ENCODE measurements at regions not wholly inside any gene's neighbourhood (a gene's known extent, or its start where the extent isn't known, plus 50 kb on each side); places are given as distances from the start of the nearest gene placed in this dataset.

DNA sequence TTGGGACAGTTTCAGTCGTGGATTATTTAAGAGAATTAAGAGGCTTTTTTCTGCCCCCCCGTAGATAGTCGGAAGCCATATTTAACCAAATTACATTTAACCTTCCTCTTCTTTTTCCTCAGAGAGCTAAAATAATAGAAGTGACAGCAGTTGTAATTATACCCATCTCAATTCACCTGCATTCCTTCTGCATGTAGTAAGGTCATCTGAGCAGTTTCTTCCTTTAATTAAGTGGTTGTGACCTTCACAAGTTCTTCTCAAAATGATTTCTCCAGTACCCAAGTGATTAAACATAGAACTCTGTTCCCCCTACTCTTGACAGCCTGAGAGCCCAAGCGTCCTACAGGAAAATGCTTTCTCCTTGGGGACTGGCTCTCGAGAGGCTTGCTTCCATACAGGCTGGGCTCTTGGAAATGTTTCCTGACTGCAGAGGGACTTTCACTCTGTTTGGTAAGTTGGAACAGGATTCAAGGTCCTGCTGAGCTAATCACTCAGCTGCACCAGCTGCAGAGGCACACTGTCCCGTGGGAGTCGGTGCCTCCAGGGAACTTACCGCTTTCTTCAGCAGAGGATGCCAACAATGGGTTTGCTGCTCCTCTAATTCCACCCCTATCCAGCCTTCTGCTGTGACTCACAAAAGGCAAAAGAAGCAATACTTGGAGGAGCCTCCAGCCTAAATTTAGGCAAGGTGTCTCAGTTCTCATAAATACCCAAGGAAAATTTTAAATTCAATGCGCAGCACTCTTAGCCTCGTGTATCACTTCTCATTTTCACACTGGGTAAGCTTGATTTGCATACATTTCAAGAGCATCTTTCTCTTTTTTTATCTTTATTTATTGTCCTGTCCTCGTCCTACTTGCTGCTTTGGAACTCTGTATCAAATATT lies 414.9 kb downstream of the KIF16B start:
- Histone ChIP-seq H3K9ac (peak overlapping the region; percentile 59), H3K27ac (peak overlapping the region; percentile 83), H3K36me3 (no peaks in the 10 kb centered on the region), H3K4me3 (no peak overlapping the region; the same call in 1 of the 2 replicates), H4K20me1 (no peaks in the 10 kb centered on the region), H3K9me3 (peaks cover 22% of the 10 kb centered on the region), H3K4me1 (peaks cover 40% of the 10 kb centered on the region), H3K4me2 (peak overlapping the region; percentile 84), H3K27me3 (no peaks in the 10 kb centered on the region)
- TF ChIP-seq Cebpa-rat (IDR thresholded peaks at IDR 0.05) = no peak

DNA sequence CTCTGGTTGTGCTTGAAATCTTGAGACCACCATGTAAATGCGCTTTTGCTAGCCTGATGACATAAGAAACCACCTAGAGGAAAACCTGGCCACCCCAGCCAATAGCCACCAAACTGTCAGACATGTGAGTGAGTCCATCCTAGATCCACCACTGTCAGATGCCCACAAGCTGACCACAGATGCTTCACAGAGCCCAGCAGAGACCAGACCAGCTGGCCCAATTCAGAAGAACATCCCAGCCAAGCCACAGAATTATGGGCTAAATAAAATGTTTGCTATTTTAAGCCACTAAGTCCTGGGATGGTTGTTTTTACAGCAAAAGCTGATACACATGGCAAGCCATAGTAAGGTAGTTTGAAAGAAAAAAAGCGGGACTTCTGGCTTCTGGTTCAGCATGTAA lies 425.3 kb downstream of the KIF16B start:
- H3K36me3 ChIP-seq = no peaks in the 10 kb centered on the region
- H3K4me3 ChIP-seq = no peak overlapping the region
- H3K4me1 ChIP-seq = peaks cover 14% of the 10 kb centered on the region
- TF ChIP-seq Cebpa-rat (IDR thresholded peaks at IDR 0.05) = no peak
- no peak overlapping the region for H3K27ac ChIP-seq
- peaks cover 33% of the 10 kb centered on the region for H3K9me3 ChIP-seq
- no peaks in the 10 kb centered on the region for H4K20me1 ChIP-seq
- no peak overlapping the region for H3K4me2 ChIP-seq
- H3K9ac ChIP-seq = no peak overlapping the region
- H3K27me3 ChIP-seq = no peaks in the 10 kb centered on the region

- no peaks in the 10 kb centered on the region for H3K27me3 ChIP-seq
- no peak overlapping the region for H3K9ac ChIP-seq
- no peak overlapping the region for H3K27ac ChIP-seq
- H4K20me1 ChIP-seq = no peaks in the 10 kb centered on the region
- H3K4me3 ChIP-seq = no peak overlapping the region
- H3K9me3 ChIP-seq = peaks cover 29% of the 10 kb centered on the region
- H3K4me2 ChIP-seq = peak overlapping the region; percentile 49
- no peak for TF ChIP-seq Cebpa-rat (IDR thresholded peaks at IDR 0.05)
- H3K4me1 ChIP-seq = peaks cover 14% of the 10 kb centered on the region
- H3K36me3 ChIP-seq = no peaks in the 10 kb centered on the region
These were observed 426.0 kb downstream of the KIF16B start for GRCh38 chr20:16147216-16147615.

GRCh38 chr20:16145919-16146318 lies 427.3 kb downstream of the KIF16B start:
- Histone ChIP-seq H3K27ac (no peak overlapping the region), H3K9ac (no peak overlapping the region), H3K36me3 (no peaks in the 10 kb centered on the region), H3K4me1 (peaks cover 14% of the 10 kb centered on the region), H3K27me3 (no peaks in the 10 kb centered on the region), H4K20me1 (no peaks in the 10 kb centered on the region), H3K4me2 (no peak overlapping the region), H3K4me3 (no peak overlapping the region), H3K9me3 (peaks cover 28% of the 10 kb centered on the region)
- no peak; the same call in 1 of the 2 replicates for TF ChIP-seq Cebpa-rat (IDR thresholded peaks at IDR 0.05)

DNA sequence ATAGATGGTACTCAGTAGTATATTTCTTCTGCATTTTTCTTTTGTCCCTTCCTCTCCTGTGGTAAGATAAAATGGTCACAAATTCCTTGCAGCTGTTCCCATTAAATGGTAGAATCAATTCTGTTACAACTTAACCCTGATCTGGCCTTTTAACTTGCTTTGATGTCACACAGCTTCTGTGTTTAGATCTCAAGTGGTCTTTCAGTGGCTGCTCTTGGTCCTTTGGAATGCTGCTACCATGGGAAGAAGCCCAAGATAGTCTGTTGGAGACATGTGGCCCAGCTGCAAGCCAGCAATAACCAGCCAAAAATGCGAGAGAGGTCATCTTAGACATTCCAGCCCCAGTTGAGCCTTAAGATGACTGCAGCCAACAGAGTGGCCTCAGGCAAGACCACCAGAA lies 429.7 kb downstream of the KIF16B start:
- H3K4me3 ChIP-seq = no peak overlapping the region
- TF ChIP-seq Cebpa-rat (IDR thresholded peaks at IDR 0.05) = no peak

DNA sequence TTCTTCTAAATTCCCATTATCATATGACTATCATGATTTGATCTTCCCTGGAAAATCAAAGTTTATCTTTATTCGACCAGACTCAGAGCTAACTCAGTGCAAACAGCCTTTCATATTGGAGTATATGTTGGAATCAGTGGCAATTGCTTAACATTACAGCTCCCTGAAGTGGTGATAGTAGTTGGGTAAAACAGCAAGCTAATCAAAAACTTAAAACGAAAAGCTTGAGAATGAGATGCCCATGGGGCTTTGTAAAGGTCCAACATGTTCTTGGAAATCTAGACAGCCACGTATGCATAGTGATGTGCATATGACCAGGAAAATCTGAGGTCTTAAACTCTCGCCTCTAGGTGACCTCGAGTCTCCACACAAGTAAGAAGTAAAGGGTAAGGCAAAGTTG lies 437.6 kb downstream of the KIF16B start:
- H3K9ac ChIP-seq = no peak overlapping the region
- no peaks in the 10 kb centered on the region for H3K4me1 ChIP-seq
- H4K20me1 ChIP-seq = no peaks in the 10 kb centered on the region
- no peaks in the 10 kb centered on the region for H3K27me3 ChIP-seq
- TF ChIP-seq Cebpa-rat (IDR thresholded peaks at IDR 0.05) = no peak
- H3K9me3 ChIP-seq = peaks cover 50% of the 10 kb centered on the region
- no peaks in the 10 kb centered on the region for H3K36me3 ChIP-seq
- H3K4me3 ChIP-seq = no peak overlapping the region
- no peak overlapping the region for H3K27ac ChIP-seq
- H3K4me2 ChIP-seq = no peak overlapping the region

More for the DNA sequence above, 429.7 kb downstream of the KIF16B start:
- H3K27me3 ChIP-seq = no peaks in the 10 kb centered on the region
- H4K20me1 ChIP-seq = no peaks in the 10 kb centered on the region
- peaks cover 30% of the 10 kb centered on the region for H3K9me3 ChIP-seq
- no peak overlapping the region for H3K27ac ChIP-seq
- H3K36me3 ChIP-seq = no peaks in the 10 kb centered on the region
- H3K9ac ChIP-seq = no peak overlapping the region
- peak overlapping the region; percentile 3; the same call in 1 of the 2 replicates for H3K4me2 ChIP-seq
- H3K4me1 ChIP-seq = peaks cover 14% of the 10 kb centered on the region

DNA sequence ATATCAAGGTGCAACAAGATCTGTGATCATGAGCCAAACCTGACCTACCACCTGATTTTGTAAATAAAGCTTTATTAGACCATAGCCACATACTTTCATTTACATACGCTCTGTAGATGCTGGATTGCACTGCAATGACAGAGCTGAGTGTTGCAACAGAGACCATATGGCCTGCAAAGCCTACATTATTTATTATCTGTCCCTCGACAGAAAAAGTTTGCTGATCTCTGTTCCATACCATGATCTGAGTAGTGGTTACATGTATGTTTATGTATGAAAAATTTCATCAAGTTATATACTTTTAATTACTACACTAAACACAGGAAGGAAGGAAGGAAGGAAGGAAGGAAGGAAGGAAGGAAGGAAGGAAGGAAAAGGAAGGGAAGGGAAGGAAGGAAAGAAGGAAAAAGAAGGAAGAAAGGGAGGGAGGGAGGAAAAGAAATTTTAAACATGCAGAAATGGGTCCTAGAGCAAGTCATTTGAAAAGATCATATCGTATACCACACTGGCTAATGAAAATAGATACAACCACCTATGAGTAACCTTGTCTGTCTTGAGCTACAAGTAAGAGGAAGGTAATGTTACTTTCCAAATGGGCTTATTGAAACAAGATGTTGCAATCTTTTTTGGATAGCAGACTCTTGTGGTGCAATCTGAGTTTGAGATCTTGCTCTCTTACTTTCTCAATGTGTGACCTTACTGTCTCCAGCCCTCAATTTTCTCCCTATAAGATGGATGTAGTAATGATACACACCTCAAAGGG lies 441.0 kb downstream of the KIF16B start:
- no peak overlapping the region for H3K9ac ChIP-seq
- peaks cover 60% of the 10 kb centered on the region for H3K9me3 ChIP-seq
- H3K27ac ChIP-seq = no peak overlapping the region
- H3K36me3 ChIP-seq = no peaks in the 10 kb centered on the region
- no peak overlapping the region for H3K4me3 ChIP-seq
- H4K20me1 ChIP-seq = no peaks in the 10 kb centered on the region
- no peak overlapping the region for H3K4me2 ChIP-seq
- no peak; the same call in 1 of the 2 replicates for TF ChIP-seq Cebpa-rat (IDR thresholded peaks at IDR 0.05)
- H3K4me1 ChIP-seq = no peaks in the 10 kb centered on the region
- H3K27me3 ChIP-seq = no peaks in the 10 kb centered on the region

DNA sequence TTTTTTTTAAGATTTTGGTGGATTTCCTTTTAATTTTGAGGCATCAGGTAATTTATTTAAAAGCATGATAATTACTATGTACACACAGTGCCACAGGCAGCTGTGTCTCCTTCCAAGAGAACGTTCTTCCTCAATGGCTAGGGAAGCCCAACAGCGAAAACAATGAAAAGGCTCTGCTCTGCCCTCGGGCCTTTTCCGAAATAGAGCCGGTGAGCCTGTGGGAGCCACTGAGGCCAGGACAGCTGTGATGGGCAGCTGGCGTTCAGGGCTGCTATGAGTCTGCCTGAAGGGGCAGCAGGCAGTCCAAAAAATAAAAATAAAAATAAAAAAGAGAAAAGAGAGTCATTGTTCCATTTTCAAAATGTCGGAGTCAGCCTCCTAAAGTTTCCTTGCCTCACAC lies 443.8 kb downstream of the KIF16B start:
- Histone ChIP-seq H3K9ac (no peak overlapping the region), H3K4me2 (no peak overlapping the region), H3K36me3 (no peaks in the 10 kb centered on the region), H3K9me3 (peaks cover 43% of the 10 kb centered on the region), H3K4me1 (peaks cover 6% of the 10 kb centered on the region; the same call in 1 of the 2 replicates), H4K20me1 (no peaks in the 10 kb centered on the region), H3K4me3 (no peak overlapping the region), H3K27me3 (no peaks in the 10 kb centered on the region), H3K27ac (no peak overlapping the region)
- TF ChIP-seq Cebpa-rat (IDR thresholded peaks at IDR 0.05) = no peak

DNA sequence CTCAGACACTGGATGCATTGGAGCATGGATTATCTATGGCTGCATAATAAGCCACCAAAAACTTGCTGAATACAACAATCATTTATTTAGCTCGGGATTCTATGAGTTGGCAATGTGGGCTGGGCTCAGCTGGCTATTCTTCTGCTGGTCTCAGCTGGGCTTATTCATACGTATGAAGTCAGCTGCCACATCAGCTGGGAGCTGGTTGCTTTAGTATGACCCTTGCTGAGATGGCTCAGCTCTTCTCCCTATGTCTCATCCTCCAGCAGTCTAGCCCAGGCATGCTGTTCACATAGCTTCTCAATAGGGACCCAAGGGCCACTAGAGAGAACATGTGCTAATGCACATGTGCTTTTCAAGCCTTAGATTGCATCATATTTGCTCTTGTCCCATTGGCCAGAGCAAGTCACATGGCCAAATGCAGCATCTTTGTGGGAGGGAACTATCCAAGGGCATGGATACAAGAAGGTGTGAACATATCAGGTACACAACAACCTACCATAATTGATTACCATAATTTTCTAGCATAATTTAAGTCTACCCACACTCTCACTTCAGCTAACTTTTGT lies 444.6 kb downstream of the KIF16B start:
- H3K27ac ChIP-seq = no peak overlapping the region
- H3K9me3 ChIP-seq = peaks cover 43% of the 10 kb centered on the region
- no peaks in the 10 kb centered on the region for H3K27me3 ChIP-seq
- no peaks in the 10 kb centered on the region for H4K20me1 ChIP-seq
- peaks cover 6% of the 10 kb centered on the region; the same call in 1 of the 2 replicates for H3K4me1 ChIP-seq
- no peaks in the 10 kb centered on the region for H3K36me3 ChIP-seq
- 0 out of 2 replicates have a peak, but pooled peaks have one; percentile 23 for TF ChIP-seq Cebpa-rat (IDR thresholded peaks at IDR 0.05)
- no peak overlapping the region for H3K9ac ChIP-seq
- H3K4me2 ChIP-seq = no peak overlapping the region
- H3K4me3 ChIP-seq = no peak overlapping the region

Data from BLaER1 (cell line).